ENCODE measurements at regions not wholly inside any gene's neighbourhood (a gene's known extent, or its start where the extent isn't known, plus 50 kb on each side); places are given as distances from the start of the nearest gene placed in this dataset.

DNA sequence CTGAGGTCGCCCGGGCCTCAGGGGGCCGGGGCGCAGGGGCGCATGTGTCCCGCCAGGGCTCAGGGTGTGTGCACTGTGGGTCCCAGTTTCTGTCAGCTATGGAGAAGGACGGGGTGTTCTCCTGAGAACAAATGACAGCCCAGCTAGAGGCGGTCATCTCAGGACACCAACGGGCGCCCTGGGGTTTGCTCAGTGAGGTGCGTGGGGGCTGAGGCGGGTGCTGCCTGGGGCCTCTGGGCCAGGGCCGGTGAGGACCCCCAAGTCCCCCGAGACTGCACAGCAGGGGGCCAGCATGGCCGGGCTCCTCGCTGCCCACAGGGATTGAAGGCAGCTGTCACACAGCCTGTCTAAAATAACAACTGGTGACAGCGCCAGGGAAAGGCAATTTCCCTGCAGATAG, 808.8 kb upstream of the SOX11 start:
- no peak for TF ChIP-seq POLR2A (IDR thresholded peaks at IDR 0.05)
- TF ChIP-seq, protein P1, sequence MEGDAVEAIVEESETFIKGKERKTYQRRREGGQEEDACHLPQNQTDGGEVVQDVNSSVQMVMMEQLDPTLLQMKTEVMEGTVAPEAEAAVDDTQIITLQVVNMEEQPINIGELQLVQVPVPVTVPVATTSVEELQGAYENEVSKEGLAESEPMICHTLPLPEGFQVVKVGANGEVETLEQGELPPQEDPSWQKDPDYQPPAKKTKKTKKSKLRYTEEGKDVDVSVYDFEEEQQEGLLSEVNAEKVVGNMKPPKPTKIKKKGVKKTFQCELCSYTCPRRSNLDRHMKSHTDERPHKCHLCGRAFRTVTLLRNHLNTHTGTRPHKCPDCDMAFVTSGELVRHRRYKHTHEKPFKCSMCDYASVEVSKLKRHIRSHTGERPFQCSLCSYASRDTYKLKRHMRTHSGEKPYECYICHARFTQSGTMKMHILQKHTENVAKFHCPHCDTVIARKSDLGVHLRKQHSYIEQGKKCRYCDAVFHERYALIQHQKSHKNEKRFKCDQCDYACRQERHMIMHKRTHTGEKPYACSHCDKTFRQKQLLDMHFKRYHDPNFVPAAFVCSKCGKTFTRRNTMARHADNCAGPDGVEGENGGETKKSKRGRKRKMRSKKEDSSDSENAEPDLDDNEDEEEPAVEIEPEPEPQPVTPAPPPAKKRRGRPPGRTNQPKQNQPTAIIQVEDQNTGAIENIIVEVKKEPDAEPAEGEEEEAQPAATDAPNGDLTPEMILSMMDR (IDR thresholded peaks at IDR 0.05) = no peak
- TF ChIP-seq POLR2AphosphoS5 (IDR thresholded peaks at IDR 0.05) = no peak

Measured in breast epithelium (tissue), 3 donors.